Pancreas (tissue), 10 donors: ENCODE measurements at regions not wholly inside any gene's neighbourhood (a gene's known extent, or its start where the extent isn't known, plus 50 kb on each side); places are given as distances from the start of the nearest gene placed in this dataset.

Experiments
- ATAC-seq, 4 donors: fragments of 200-7000 bp; cut with Tn5 transposase; one replicate each; pipeline versions ENCODE4 v1.8.0 to v1.9.1; 2020; ENCODE audit warnings: mild to moderate bottlenecking in 4 of 4, moderate library complexity in 4 of 4
- DNase-seq, 6 donors: peaks; one replicate each; pipeline ENCODE4 v3.0.0-alpha.2; 2020
- FAIRE-seq: peaks from 2 replicates; lab custom pipeline; 2012; peaks lifted over from hg19 to GRCh38; lab: Jason Lieb, UNC
- H3K27ac ChIP-seq, 4 donors: fragments of 200-600 bp; sonication (generic); 1 replicate in 3 of 4; 2 replicates in 1 of 4; pipeline versions ENCODE4 v1.5.0 to v1.8.0; 2020
- H3K27me3 ChIP-seq, 4 donors: fragments of 200-600 bp; one replicate each; pipeline ENCODE4 v1.8.0; 2021
- H3K36me3 ChIP-seq, 3 donors: fragments of 200-600 bp; sonication (generic) in 1 of 3; one replicate each; pipeline versions ENCODE4 v1.5.0 to v1.8.0; 2020 to 2021
- H3K4me1 ChIP-seq, 3 donors: fragments of 200-600 bp; one replicate each; pipeline ENCODE4 v1.8.0; 2021
- H3K4me3 ChIP-seq, 4 donors: fragments of 200-600 bp; sonication (generic) in 2 of 4; one replicate each; pipeline versions ENCODE4 v1.5.0 to v1.8.0; 2020 to 2021
- H3K9me3 ChIP-seq, 4 donors: fragments of 200-600 bp; one replicate each; pipeline ENCODE4 v1.8.0; 2021
- CTCF ChIP-seq, 4 donors: fragments of 200-600 bp; sonication (generic) in 3 of 4; IDR thresholded peaks; one replicate each; pipeline versions ENCODE4 v1.5.0 to v1.8.0; 2021; ENCODE audit warnings: antibody characterized with exemption in 4 of 4
- WGBS, 2 donors: extraction: QIAGEN DNeasy Blood & Tissue Kit; methylation state at CpG; one replicate each; pipeline ENCODE4 v1.1.7; 2013; 5-methylcytosine and 5-hydroxymethylcytosine counted together
- intact Hi-C, 3 donors: fragments of 100-400 bp; cut with DNase I; formaldehyde crosslinking; loops; one replicate each; pipeline versions ENCODE4 v1.11.1 to v1.14.2; 2022
- donor health status: healthy with polysubstance abuse.
- donor health status: DM: no; HTN: no; CAD: no; lungs with moderate emphysema.
- donor health status: DM: no; HTN: no; CAD: no.
- donor health status: control.
- donor health status: control.
- donor health status: Bipolar disorder and iron deficiency.
- donor health status: DM: yes; HTN: yes; CAD: no.
- donor health status: DM: no; HTN: no; CAD: no.
- donor health status: DM: no; HTN: no; CAD: no.
- donor health status: DM: yes; HTN: yes; CAD: no.

- DNase-seq (no peak), ATAC-seq (no peak), FAIRE-seq (no peak)
- Histone ChIP-seq H3K27me3 (peaks cover 0 to under 1% (median 0%) of the 10 kb centered on the region in 4 donors), H3K36me3 (no peaks in the 10 kb centered on the region), H3K4me3 (no peak overlapping the region), H3K27ac (no peak overlapping the region), H3K4me1 (no peaks in the 10 kb centered on the region), H3K9me3 (no peaks in the 10 kb centered on the region)
- intact Hi-C loops, result no loop called here
- TF ChIP-seq CTCF (IDR thresholded peaks at IDR 0.05), result no peak
- WGBS, 2 donors, result 32 to 33% methylated on average over 1 of the region's 1 CpG
Measured at GRCh38 chr19:31894451-31894850, 451.0 kb upstream of the ZNF507 start.

- Histone ChIP-seq H3K36me3 (no peaks in the 10 kb centered on the region), H3K4me3 (no peak overlapping the region), H3K9me3 (no peaks in the 10 kb centered on the region), H3K27ac (no peak overlapping the region), H3K4me1 (no peaks in the 10 kb centered on the region), H3K27me3 (no peaks in the 10 kb centered on the region)
- DNase-seq (no peak), ATAC-seq (no peak), FAIRE-seq (no peak)
- intact Hi-C loops, result no loop called here
- WGBS, 2 donors, result 70% methylated on average over 3 of the region's 3 CpGs
- TF ChIP-seq CTCF (IDR thresholded peaks at IDR 0.05), result no peak
Measured at GRCh38 chr19:31897292-31897691, 448.1 kb upstream of the ZNF507 start.

- FAIRE-seq (no peak), ATAC-seq (no peak), DNase-seq (no peak)
- intact Hi-C loops, result no loop called here
- Histone ChIP-seq H3K9me3 (no peaks in the 10 kb centered on the region), H3K27me3 (no peaks in the 10 kb centered on the region), H3K27ac (no peak overlapping the region), H3K36me3 (no peaks in the 10 kb centered on the region), H3K4me3 (no peak overlapping the region), H3K4me1 (no peaks in the 10 kb centered on the region)
- TF ChIP-seq CTCF (IDR thresholded peaks at IDR 0.05), result no peak
- WGBS, 2 donors, result 63 to 74% methylated on average over 2 of the region's 2 CpGs
Measured at GRCh38 chr19:31900991-31901390, 444.4 kb upstream of the ZNF507 start.

- WGBS, 2 donors, result 89 to 95% methylated on average over 1 of the region's 1 CpG
- DNase-seq (no peak), FAIRE-seq (no peak), ATAC-seq (no peak)
- Histone ChIP-seq H3K9me3 (no peaks in the 10 kb centered on the region), H3K27me3 (no peaks in the 10 kb centered on the region), H3K4me1 (no peaks in the 10 kb centered on the region), H3K27ac (no peak overlapping the region), H3K36me3 (no peaks in the 10 kb centered on the region), H3K4me3 (no peak overlapping the region)
- TF ChIP-seq CTCF (IDR thresholded peaks at IDR 0.05), result no peak
- intact Hi-C loops, result no loop called here
Measured at GRCh38 chr19:31902821-31903220, 442.6 kb upstream of the ZNF507 start.

- FAIRE-seq (no peak), DNase-seq (no peak), ATAC-seq (no peak)
- no peaks in the 10 kb centered on the region for H3K9me3 ChIP-seq
- 53 to 55% methylated on average over 2 of the region's 2 CpGs for WGBS, 2 donors
- TF ChIP-seq CTCF (IDR thresholded peaks at IDR 0.05), result no peak
- no peak overlapping the region for H3K27ac ChIP-seq
- intact Hi-C loops, result no loop called here
- H3K36me3 ChIP-seq, result no peaks in the 10 kb centered on the region
- no peak overlapping the region for H3K4me3 ChIP-seq
- no peaks in the 10 kb centered on the region for H3K27me3 ChIP-seq
- no peaks in the 10 kb centered on the region for H3K4me1 ChIP-seq
Measured at GRCh38 chr19:31903979-31904378, 441.4 kb upstream of the ZNF507 start.
